ENCODE measurements at regions not wholly inside any gene's neighbourhood (a gene's known extent, or its start where the extent isn't known, plus 50 kb on each side); places are given as distances from the start of the nearest gene placed in this dataset.

DNA sequence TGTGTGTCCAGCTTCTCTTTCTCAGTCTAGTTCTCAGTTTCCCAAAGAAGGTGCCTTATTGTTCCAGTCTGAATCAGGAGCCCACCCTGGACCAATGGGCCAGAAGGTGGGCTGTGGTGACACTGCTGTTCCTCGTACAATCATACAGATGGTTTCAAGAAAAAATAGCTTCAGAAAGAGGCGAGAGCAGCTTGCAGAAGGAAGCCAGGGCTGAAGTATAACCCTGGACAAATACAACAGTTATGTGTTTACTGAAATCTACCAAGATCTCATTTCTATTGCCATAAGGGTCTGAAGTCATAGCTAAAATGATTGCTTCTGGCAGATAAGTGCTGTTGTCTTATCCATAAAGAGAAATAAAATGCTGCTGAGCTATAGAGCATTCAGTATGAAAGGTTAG, 75.4 kb downstream of the PFDN4 start:
- no peaks in the 10 kb centered on the region for H3K36me3 Mint-ChIP-seq (ENCODE audit: low read depth)
- no peak overlapping the region for H3K27ac Mint-ChIP-seq (ENCODE audit: unreplicated experiment)
- no peak for DNase-seq (ENCODE audit: low read depth, low spot score)
- H3K9me3 Mint-ChIP-seq = peaks cover 2% of the 10 kb centered on the region
- H3K4me3 Mint-ChIP-seq = no peak overlapping the region
- no peak for TF ChIP-seq CTCF (conservative IDR thresholded peaks at IDR 0.05)
- no peaks in the 10 kb centered on the region for H3K27me3 Mint-ChIP-seq (ENCODE audit: low read depth)
- H3K4me1 Mint-ChIP-seq = no peaks in the 10 kb centered on the region

- no peak for DNase-seq (ENCODE audit: low read depth, low spot score)
- no peak overlapping the region for H3K27ac Mint-ChIP-seq (ENCODE audit: unreplicated experiment)
- no peaks in the 10 kb centered on the region for H3K4me1 Mint-ChIP-seq
- TF ChIP-seq CTCF (conservative IDR thresholded peaks at IDR 0.05) = no peak
- no peaks in the 10 kb centered on the region for H3K36me3 Mint-ChIP-seq (ENCODE audit: low read depth)
- no peaks in the 10 kb centered on the region for H3K27me3 Mint-ChIP-seq (ENCODE audit: low read depth)
- H3K4me3 Mint-ChIP-seq = no peak overlapping the region
- no peaks in the 10 kb centered on the region for H3K9me3 Mint-ChIP-seq
Observed at GRCh38 chr20:54284928-54285704, 77.2 kb downstream of the PFDN4 start.

DNA sequence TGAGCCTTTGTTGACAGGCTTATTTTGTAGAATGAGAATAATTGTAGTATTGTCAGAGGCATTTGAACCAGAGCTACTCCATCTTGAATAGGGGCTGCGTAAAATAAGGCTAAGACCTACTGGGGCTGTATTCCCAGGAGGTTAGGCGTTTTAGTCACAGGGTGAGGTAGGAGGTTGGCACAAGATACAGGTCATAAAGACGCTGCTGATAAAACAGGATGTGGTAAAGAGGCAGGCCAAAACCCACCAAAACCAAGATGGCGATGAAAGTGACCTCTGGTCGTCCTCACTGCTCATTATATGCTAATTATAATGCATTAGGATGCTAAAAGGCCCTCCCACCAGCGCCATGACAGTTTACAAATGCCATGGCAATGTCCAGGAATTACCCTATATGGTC, 82.7 kb downstream of the PFDN4 start:
- Mint-ChIP-seq H3K27me3 (ENCODE audit: low read depth) (peaks cover 2% of the 10 kb centered on the region), H3K9me3 (no peaks in the 10 kb centered on the region), H3K4me1 (no peaks in the 10 kb centered on the region), H3K27ac (ENCODE audit: unreplicated experiment) (no peak overlapping the region), H3K4me3 (no peak overlapping the region), H3K36me3 (ENCODE audit: low read depth) (no peaks in the 10 kb centered on the region)
- TF ChIP-seq CTCF (conservative IDR thresholded peaks at IDR 0.05) = no peak
- no peak for DNase-seq (ENCODE audit: low read depth, low spot score)

DNA sequence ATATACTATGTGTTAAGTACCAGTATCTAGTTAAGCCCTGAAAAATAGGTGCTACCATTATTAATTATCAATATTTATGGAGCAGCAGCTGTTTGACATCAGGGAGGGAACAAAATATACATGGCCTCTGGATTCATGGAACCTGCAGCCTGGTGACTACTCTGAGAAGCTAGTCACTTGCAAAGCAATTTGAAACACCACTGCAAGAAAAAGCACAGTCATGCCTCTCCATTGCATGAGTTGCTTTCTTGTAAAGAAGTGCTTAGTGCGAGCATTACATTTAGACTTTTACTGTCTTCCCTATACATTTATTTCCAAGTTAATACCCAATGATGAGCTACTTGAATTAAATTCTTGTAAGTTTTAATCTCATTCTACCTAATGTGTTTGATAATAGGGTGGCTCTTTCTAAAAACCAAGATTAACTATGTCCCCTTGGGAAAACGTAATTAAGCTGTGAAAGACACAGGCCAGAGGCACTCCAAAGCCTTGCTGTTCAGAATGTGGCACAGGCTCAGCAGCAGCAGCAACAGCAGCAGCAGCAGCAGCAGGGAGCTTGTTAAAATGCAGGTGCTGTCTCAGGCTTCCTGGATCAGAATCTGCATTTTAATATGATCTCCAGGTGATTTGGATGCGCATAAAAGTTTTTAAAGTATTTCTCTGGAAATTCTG, 83.6 kb downstream of the PFDN4 start:
- H3K4me1 Mint-ChIP-seq = no peaks in the 10 kb centered on the region
- TF ChIP-seq CTCF (conservative IDR thresholded peaks at IDR 0.05) = no peak
- H3K27ac Mint-ChIP-seq (ENCODE audit: unreplicated experiment) = no peak overlapping the region
- peaks cover 2% of the 10 kb centered on the region for H3K27me3 Mint-ChIP-seq (ENCODE audit: low read depth)
- H3K36me3 Mint-ChIP-seq (ENCODE audit: low read depth) = no peaks in the 10 kb centered on the region
- H3K9me3 Mint-ChIP-seq = no peaks in the 10 kb centered on the region
- H3K4me3 Mint-ChIP-seq = no peak overlapping the region
- no peak for DNase-seq (ENCODE audit: low read depth, low spot score)

DNA sequence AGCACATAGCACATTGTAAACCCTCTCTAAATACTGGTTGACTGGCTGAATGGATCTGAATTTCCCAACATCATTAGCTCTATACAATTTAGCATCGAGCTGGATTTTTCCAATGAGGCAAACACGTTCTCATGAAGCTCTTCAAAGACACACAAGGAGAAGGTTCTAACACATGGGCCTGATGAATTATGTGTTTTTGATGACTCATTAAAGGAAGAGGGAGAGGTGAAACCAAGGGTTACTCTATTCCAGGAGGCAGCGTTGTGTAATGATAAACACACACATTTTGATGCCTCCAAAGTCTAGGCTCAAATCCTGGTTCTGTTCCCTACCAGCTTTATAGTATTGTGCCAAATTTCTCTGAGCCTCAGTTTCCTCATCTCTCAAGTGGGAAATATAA, 84.3 kb downstream of the PFDN4 start:
- no peak for DNase-seq (ENCODE audit: low read depth, low spot score)
- Mint-ChIP-seq H3K4me1 (no peaks in the 10 kb centered on the region), H3K4me3 (no peak overlapping the region), H3K27ac (ENCODE audit: unreplicated experiment) (no peak overlapping the region), H3K9me3 (no peaks in the 10 kb centered on the region), H3K27me3 (ENCODE audit: low read depth) (peaks cover 2% of the 10 kb centered on the region), H3K36me3 (ENCODE audit: low read depth) (no peaks in the 10 kb centered on the region)
- TF ChIP-seq CTCF (conservative IDR thresholded peaks at IDR 0.05) = no peak
